Neural cell (in vitro differentiated cells): ENCODE measurements at regions not wholly inside any gene's neighbourhood (a gene's known extent, or its start where the extent isn't known, plus 50 kb on each side); places are given as distances from the start of the nearest gene placed in this dataset.

Experiments used
- CTCF ChIP-seq: fragments of 450-650 bp; IDR thresholded peaks from 2 replicates; pipeline ENCODE4 v1.5.1; 2014; ENCODE audit warnings: antibody characterized with exemption, mild to moderate bottlenecking, moderate library complexity; ENCODE audit not compliant: poor library complexity, severe bottlenecking
- EP300 ChIP-seq: fragments of 450-650 bp; conservative IDR thresholded peaks from 2 replicates; pipeline ENCODE4 v1.6.1; 2014; ENCODE audit warnings: antibody characterized with exemption, mild to moderate bottlenecking, moderate library complexity; ENCODE audit not compliant: poor library complexity, severe bottlenecking
- EZH2 ChIP-seq: fragments of 200-600, 300-800 bp; shearing (Covaris generic), sonication (generic); IDR thresholded peaks from 2 replicates; pipeline ENCODE4 v1.6.1; 2014; ENCODE audit warnings: antibody characterized with exemption, low read length, borderline replicate concordance, mild to moderate bottlenecking; ENCODE audit not compliant: insufficient read depth, poor library complexity, severe bottlenecking
- MXI1 ChIP-seq: fragments of 450-650 bp; conservative IDR thresholded peaks from 2 replicates; pipeline ENCODE4 v1.6.1; 2014; ENCODE audit warnings: antibody characterized with exemption, mild to moderate bottlenecking; ENCODE audit not compliant: poor library complexity, severe bottlenecking
- POLR2AphosphoS5 ChIP-seq: IDR thresholded peaks from 2 replicates; pipeline ENCODE4 v1.6.1; 2012
- SMC3 ChIP-seq: fragments of 450-650 bp; conservative IDR thresholded peaks from 2 replicates; pipeline ENCODE4 v1.6.1; 2014; ENCODE audit warnings: antibody characterized with exemption, mild to moderate bottlenecking, moderate library complexity; ENCODE audit not compliant: poor library complexity
- TAF1 ChIP-seq: IDR thresholded peaks from 2 replicates; pipeline ENCODE4 v1.6.1; 2012; ENCODE audit warnings: low read depth
- TF ChIP-seq, protein P1 (sequence below): IDR thresholded peaks from 2 replicates; pipeline ENCODE4 v1.6.1; 2012; ENCODE audit warnings: borderline replicate concordance

GRCh38 chr11:10970926-10971325 is 113.1 kb upstream of the ZBED5 start:
- no peak for TF ChIP-seq CTCF
- no peak for TF ChIP-seq TAF1
- TF ChIP-seq SMC3, result no peak
- TF ChIP-seq EP300, result no peak
- TF ChIP-seq EZH2, result no peak
- no peak for TF ChIP-seq MXI1
- no peak for TF ChIP-seq POLR2AphosphoS5
- TF ChIP-seq, protein P1, sequence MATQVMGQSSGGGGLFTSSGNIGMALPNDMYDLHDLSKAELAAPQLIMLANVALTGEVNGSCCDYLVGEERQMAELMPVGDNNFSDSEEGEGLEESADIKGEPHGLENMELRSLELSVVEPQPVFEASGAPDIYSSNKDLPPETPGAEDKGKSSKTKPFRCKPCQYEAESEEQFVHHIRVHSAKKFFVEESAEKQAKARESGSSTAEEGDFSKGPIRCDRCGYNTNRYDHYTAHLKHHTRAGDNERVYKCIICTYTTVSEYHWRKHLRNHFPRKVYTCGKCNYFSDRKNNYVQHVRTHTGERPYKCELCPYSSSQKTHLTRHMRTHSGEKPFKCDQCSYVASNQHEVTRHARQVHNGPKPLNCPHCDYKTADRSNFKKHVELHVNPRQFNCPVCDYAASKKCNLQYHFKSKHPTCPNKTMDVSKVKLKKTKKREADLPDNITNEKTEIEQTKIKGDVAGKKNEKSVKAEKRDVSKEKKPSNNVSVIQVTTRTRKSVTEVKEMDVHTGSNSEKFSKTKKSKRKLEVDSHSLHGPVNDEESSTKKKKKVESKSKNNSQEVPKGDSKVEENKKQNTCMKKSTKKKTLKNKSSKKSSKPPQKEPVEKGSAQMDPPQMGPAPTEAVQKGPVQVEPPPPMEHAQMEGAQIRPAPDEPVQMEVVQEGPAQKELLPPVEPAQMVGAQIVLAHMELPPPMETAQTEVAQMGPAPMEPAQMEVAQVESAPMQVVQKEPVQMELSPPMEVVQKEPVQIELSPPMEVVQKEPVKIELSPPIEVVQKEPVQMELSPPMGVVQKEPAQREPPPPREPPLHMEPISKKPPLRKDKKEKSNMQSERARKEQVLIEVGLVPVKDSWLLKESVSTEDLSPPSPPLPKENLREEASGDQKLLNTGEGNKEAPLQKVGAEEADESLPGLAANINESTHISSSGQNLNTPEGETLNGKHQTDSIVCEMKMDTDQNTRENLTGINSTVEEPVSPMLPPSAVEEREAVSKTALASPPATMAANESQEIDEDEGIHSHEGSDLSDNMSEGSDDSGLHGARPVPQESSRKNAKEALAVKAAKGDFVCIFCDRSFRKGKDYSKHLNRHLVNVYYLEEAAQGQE, result no peak
